Cardiac fibroblast (primary cell): ENCODE measurements at regions not wholly inside any gene's neighbourhood (a gene's known extent, or its start where the extent isn't known, plus 50 kb on each side); places are given as distances from the start of the nearest gene placed in this dataset.
"Not testable (repeated sequence)": the region's sequence is repeated elsewhere in the genome, so short reads cannot be mapped to it uniquely, and the experiment has no call there.

Source experiments
- DNase-seq, 2 donors: peaks; one replicate each; pipeline versions ENCODE4 v3.0.0 to v3.0.0-alpha.2; 2010; ENCODE audit warnings: low read depth in 2 of 2
- H3K4me3 ChIP-seq, 2 donors: replicated peaks in 1 of 2; 1 replicate in 1 of 2; 2 replicates in 1 of 2; pipeline ENCODE4 v1.5.1; 2011; ENCODE audit warnings: low read depth in 2 of 2, low read length in 2 of 2, mild to moderate bottlenecking in 2 of 2, moderate library complexity in 1 of 2
- TF ChIP-seq, protein P1 (sequence below): IDR thresholded peaks from one replicate; pipeline ENCODE4 v1.5.1; 2011; ENCODE audit warnings: low read depth, mild to moderate bottlenecking, low read length, inconsistent platforms

- no peak for DNase-seq
- TF ChIP-seq, protein P1, sequence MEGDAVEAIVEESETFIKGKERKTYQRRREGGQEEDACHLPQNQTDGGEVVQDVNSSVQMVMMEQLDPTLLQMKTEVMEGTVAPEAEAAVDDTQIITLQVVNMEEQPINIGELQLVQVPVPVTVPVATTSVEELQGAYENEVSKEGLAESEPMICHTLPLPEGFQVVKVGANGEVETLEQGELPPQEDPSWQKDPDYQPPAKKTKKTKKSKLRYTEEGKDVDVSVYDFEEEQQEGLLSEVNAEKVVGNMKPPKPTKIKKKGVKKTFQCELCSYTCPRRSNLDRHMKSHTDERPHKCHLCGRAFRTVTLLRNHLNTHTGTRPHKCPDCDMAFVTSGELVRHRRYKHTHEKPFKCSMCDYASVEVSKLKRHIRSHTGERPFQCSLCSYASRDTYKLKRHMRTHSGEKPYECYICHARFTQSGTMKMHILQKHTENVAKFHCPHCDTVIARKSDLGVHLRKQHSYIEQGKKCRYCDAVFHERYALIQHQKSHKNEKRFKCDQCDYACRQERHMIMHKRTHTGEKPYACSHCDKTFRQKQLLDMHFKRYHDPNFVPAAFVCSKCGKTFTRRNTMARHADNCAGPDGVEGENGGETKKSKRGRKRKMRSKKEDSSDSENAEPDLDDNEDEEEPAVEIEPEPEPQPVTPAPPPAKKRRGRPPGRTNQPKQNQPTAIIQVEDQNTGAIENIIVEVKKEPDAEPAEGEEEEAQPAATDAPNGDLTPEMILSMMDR: no peak
- no peak overlapping the region for H3K4me3 ChIP-seq
Observed at GRCh38 chr7:26944501-26945358, 80.3 kb upstream of the SKAP2 start.

DNA sequence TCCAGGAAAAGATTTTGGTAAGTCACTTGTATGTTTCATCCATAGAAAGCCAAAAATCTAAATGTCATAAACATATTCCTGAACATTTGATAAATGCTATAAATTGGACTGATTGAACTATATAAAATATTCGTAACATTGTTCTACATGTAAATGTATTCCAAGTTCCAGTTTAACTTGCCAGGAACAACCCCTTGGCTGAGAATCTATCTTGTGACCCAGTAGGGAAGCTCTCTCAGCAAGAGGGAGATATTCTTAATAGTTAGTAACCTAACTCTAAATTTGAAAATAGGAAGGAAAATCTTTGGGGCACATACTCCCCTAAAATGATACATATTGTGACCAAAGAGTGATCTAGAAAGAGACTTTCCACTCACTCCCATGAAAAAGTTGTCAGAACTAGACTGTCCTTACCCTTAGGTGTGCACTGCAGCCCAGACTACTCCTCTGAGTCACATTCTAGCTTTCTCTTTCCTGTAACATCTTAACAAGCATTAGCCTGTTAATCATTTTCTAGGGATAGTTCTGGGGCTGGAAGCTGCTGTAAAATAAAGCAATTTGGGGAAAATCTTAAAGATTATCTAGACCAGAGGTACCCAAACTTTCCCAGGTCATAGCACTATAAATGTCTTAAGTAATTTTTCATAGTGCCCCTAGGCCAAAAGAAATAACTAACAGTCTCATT is 73.7 kb upstream of the SKAP2 start:
- DNase-seq: no peak
- TF ChIP-seq, protein P1: no peak
- no peak overlapping the region for H3K4me3 ChIP-seq

DNA sequence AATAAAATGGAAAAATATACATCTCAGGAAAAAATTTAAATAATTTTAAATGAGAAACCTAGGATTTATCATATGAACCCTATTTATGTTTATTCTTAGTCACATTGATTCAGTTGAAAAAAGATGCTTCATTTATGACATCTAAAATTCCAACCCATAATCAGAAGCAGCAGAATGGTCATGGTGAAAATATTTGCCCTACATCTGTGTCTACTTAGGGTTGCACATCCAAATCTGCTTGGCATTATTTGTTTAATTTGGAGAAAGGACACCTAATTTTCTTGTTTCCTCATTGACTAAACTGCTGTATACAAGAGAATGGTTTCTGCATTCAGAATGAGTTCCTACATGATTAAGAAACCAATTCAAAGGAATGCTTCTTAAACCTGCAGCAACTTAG is 72.9 kb upstream of the SKAP2 start:
- TF ChIP-seq, protein P1: no peak
- H3K4me3 ChIP-seq: no peak overlapping the region
- no peak for DNase-seq

- not testable (repeated sequence) for DNase-seq, H3K4me3 ChIP-seq
Observed at GRCh38 chr7:26932616-26933015, 68.2 kb upstream of the SKAP2 start.

DNA sequence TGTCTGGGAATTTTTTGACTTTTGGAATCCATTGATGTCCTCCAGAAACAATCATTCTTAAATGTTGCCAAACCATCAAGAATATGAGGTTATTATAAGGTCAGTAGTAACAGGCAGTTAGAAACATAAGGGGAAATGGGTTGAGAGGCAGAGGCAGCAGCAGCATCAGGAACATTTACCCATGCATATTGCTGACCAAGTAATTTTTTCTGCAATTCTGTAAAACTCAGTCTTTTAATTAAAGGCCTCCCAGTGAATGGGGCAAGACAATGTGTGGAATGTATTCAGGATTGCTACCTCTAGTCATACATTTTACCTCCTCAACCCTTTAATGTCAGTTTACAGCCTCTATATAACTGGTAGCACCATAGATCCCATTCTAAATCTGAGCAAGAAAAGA is 66.5 kb upstream of the SKAP2 start:
- no peak overlapping the region for H3K4me3 ChIP-seq
- DNase-seq: no peak
- TF ChIP-seq, protein P1: no peak

GRCh38 chr7:26930201-26930600 is 65.8 kb upstream of the SKAP2 start:
- TF ChIP-seq, protein P1: no peak
- H3K4me3 ChIP-seq: no peak overlapping the region
- no peak for DNase-seq

DNA sequence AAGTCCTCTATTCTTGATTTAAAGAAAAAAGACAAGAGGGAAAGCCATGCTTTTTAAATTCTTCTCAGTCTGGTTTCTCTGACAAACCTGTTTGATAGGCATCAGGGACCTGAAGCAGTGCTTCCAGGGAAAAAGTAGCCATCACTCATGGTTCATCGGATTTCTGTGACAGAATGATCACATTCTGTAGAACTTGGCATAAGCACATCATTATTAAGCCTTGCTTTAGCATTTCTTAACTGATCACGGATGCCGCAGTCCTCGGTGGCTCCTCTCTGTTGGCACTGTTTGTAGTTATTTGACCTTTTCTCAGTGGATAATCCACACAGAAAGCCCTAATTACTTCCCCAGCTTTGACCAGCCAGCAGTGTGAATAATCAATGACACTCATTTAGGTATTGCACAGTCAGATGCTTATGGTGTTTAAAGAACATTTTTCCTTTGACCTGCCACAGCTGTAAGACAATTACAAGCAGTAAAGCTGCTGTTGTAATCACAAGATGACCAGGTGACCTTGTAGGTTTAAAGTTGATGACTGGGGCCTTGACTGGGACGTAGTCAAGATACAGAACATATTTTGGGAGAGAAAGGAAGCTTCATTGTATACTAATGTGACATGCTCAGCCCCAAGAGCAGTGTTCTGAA is 64.4 kb upstream of the SKAP2 start:
- DNase-seq: no peak
- H3K4me3 ChIP-seq: no peak overlapping the region
- TF ChIP-seq, protein P1: no peak
